Inflammatory macrophage treated with lipopolysaccharide for 4 hours (primary cell): ENCODE measurements at regions not wholly inside any gene's neighbourhood (a gene's known extent, or its start where the extent isn't known, plus 50 kb on each side); places are given as distances from the start of the nearest gene placed in this dataset.
A peak's percentile ranks its signal among the peaks of the same experiment; 100 is the strongest.

ENCODE experiments used
- DNase-seq: peaks from one replicate; pipeline ENCODE4 v3.0.0-alpha.2; 2020

- no peak for DNase-seq
These were observed 267.7 kb upstream of the ARID1B start for GRCh38 chr6:156509496-156509895.

GRCh38 chr6:156508923-156509322 is 268.3 kb upstream of the ARID1B start:
- peak; percentile 4 for DNase-seq

- no peak for DNase-seq
These were observed 269.1 kb upstream of the ARID1B start for GRCh38 chr6:156508126-156508525.

DNA sequence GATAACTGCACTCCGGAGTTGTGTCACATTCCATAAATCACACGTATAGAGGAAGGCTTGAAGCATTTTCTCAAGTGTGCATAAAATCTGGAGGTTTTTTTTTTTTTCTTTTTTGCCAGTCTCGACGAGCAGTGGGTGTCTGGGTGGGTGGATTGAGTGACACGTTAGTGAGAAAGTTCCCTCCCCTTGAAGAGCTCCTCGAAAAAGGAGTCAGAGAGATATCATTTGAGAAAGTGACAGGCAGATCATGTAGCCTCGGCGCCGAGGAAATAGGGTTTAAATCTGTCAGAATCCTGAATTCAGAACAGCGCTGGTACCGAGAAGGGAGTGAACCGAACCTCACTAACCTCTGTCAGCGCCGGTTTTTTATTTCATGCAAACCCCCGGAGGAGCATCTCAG is 269.5 kb upstream of the ARID1B start:
- DNase-seq = no peak

DNA sequence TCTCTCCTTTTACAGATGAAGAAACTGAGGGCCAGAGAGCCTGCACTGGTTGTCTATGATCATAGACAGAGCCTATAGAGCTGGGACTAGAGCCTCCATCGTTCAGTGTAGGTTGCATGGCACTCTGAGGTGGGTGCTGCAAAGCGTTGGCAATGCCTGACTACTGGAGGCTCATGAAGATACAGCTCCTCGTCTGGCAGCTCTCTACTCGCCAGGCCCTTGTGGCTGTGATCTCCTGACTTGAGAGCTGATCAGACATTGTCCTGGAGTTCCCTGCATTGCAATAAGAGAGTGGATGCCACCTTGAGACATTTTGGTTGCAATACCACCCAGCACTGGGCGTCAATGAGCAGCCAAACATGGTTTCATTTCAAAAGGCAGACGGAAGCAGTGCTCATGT is 270.1 kb upstream of the ARID1B start:
- no peak for DNase-seq

- DNase-seq = no peak
These were observed 274.1 kb upstream of the ARID1B start for GRCh38 chr6:156502969-156503504.

DNA sequence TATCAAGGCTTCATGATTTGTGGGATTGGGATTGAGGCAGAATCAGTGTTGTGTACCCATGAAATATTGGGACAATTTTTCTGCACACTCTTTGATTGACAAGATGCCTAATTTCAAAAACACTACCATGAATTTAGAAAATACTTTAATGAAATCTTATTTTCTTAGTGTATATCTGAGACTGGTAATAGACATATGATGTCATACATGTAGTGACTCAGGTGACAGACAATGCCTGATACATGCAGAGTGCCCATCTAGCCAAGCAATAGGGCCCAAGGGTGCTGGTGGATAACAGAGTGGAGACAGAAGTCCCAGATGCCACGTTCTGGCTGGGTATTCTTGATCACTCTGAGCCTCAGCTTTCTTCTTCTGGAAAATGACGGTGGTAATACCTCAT is 279.6 kb upstream of the ARID1B start:
- DNase-seq = no peak

DNA sequence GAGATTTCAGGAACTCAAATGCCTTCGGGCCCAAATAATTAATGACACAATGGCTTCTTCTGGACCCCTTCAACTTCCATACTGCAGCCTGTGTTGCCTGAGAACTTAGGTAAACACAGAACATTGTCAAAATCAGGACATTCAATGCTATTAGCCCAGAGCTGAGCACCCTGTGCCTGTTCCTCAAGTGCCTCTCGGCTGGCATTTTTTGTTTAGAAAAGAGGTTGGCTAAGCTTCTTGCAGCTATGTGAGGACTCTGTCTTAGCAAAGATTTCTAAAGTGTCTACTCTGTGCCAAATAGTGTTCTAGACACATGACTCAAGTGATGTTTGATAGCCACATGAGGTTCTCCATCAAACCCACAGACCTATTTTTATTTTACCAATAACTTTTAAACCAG is 289.3 kb upstream of the ARID1B start:
- DNase-seq = no peak

DNA sequence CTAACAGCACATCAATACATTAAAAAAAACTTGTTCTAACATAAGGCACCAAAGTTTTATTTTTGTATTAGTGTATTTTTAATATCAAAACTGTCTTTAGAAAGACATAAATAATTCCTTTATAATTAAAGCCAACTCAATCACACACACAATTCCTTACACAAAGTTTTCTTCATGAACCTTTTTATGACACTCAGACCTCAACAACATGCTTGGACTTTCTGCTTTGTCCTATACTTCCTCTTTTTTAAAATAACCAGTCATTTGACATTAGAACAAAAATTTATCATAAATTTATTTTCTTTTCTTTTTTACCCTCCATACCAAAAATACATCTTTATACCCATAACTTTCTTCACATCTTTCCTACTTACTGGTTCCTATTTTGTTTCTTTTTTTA is 292.0 kb upstream of the ARID1B start:
- no peak for DNase-seq

- DNase-seq = no peak
These were observed 302.6 kb upstream of the ARID1B start for GRCh38 chr6:156474507-156475120.

DNA sequence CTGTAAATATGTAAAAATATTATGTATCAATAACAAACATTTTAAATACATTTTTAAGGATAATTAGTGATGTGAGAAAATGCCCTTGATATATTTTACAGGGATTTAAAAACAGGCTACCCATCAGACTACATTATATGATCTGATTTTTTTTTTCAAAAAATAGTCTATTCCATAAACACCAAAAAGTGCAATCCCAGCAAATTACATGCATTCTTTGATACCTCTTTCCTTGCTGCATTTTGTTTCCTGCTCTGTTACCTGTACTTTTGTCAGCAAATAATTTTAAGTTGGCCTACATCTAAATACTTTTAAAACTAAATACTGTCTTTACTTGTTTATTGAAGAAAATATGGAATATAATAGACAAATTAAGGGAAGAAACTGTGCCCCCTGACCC is 306.2 kb upstream of the ARID1B start:
- DNase-seq = no peak

DNA sequence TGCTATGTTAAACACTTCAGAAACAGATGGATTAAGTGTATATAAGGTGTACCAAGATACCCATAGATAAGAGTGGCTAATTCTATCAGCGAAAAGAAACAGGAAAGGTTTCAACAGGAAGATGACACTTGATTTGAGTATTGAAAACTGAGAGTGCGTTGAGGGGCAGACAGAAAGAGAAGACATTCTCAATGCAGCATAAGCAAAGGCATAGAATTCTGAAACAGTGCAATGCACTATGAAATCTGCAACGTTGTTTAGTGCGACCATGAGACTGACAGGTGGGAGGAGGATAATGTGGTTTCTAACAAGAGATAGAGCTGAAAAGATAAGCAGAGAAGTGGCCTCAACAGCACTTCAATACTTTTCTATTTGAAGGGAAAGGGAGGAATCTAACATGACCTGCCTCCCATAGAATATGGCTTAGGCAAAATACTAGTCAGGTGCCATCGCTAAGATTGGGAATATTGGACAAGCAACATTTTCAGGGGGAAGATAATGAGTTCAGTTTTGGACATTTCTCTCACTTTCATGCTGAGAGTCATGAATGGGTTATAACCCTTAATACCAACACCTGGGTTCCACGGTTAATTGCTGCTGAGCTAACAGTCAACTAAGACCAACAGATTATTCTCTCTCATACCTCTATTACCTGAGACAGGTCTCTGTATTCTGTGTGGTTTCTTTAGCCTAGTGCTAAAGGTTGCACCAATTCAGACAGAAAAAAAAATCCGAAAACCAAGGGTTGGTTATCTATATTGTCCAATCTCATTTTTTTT is 312.9 kb upstream of the ARID1B start:
- DNase-seq = no peak

GRCh38 chr6:156461647-156462046 is 315.5 kb upstream of the ARID1B start:
- DNase-seq = no peak

DNA sequence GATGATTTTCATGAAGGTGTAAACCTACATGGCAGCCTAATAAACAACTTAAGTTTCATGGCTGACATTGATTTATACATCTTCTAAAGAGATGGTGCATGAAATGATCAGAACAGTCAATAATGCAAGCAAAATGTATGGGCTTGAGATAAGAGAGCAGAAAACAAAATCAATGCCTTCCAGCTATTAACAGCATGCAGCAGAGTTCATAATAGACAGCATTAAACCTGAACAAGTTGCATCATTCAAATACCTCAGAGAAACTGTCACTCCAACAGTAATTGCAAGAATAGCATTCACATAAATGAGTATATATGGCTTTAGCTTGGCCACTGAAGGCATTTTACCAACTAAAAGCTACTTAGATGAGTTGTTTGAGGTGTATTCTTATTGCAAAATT is 319.6 kb upstream of the ARID1B start:
- no peak for DNase-seq

- no peak for DNase-seq
These were observed 321.3 kb upstream of the ARID1B start for GRCh38 chr6:156455847-156456246.

DNA sequence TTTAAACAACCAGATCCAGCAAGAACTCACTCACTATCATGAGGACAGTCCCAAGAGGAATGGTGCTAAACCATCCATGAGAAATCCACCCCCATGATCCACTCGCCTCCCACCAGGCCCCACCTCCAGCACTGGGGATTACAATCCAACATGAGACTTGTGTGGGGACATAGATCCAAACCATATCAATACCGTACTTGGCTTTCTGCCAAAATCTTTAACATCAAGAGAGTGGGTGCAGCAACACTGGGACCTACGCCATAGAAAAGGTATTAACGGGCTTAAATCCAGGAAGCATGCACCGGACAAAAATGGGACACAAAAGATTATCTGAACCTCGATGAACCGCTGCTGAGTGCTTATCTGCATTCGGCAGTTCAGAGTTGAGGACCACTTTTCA is 322.3 kb upstream of the ARID1B start:
- DNase-seq = no peak

DNA sequence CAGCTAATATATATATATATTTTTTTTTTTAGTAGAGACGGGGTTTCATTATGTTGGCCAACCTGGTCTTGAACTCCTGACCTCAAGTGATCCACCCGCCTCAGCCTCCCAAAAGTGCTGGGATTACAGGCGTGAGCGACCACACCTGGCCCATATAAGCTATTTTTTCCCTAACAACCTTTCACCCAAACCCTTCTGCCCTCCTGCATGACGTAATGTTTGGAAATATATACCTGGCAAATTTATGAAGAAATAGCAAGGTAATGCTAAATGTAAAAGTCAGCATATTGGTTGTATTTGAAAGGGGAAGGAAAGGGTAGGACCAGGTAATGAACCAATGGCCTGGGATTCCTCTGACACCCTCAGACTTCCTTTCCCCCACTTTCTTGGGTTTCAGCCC is 325.5 kb upstream of the ARID1B start:
- DNase-seq = no peak

DNA sequence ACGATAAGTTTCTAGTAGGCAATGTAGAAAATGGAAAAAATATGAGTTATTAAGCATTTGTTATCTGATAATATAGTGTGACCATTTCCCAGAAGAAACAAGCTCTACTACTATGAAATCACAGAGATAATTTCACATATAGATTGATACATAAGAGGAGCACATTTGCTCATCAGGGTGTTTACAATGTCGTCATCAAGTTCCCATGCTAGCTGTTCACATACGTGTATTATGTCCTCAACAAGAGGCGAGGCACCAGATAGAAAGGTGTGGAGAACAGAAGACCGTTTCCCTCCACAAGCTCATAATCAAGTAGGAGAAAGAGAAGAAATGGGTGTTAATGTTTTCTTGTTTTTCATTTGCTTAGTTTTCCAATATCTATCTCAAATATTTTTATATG is 326.1 kb upstream of the ARID1B start:
- DNase-seq = no peak

DNA sequence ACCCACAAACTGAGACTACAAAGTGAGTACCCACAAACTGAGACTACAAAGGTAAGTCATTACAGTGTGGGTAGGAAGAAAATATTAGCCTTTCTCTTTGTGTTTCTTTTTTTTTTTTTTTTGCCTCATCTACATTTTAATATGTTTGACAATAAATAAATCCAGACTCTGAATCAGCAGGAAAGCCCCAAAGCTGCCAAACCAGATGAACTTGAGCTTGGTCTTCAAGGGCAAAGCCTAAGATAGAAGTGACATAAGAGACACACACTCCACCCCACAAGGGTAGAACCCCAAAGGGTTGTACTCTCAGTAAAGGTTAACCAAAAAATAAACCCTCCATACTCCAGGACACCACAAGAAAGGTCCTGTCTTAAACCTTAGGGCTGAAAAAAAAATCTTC is 326.8 kb upstream of the ARID1B start:
- DNase-seq = no peak

GRCh38 chr6:156449569-156449968 is 327.6 kb upstream of the ARID1B start:
- no peak for DNase-seq

GRCh38 chr6:156449128-156449527 is 328.1 kb upstream of the ARID1B start:
- no peak for DNase-seq

DNA sequence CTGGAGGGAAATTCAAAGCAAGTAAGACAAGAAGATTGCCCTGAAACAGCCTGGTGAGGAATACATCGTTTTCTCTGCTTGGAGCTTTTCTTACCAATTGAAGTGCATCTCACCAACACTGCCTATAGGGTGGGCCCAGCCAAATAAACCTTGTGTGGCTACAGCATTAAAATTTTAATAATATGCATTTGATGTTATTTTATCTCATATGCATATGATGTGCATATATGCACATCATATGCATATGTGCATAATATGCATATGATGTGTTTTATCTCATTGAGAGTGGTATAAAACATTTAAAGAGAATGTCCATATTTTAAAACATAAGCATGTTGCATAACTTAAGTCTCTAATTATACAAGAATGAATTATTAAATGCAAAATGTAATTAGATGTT is 328.6 kb upstream of the ARID1B start:
- DNase-seq = no peak

- DNase-seq = no peak
These were observed 336.5 kb upstream of the ARID1B start for GRCh38 chr6:156440688-156441087.

DNA sequence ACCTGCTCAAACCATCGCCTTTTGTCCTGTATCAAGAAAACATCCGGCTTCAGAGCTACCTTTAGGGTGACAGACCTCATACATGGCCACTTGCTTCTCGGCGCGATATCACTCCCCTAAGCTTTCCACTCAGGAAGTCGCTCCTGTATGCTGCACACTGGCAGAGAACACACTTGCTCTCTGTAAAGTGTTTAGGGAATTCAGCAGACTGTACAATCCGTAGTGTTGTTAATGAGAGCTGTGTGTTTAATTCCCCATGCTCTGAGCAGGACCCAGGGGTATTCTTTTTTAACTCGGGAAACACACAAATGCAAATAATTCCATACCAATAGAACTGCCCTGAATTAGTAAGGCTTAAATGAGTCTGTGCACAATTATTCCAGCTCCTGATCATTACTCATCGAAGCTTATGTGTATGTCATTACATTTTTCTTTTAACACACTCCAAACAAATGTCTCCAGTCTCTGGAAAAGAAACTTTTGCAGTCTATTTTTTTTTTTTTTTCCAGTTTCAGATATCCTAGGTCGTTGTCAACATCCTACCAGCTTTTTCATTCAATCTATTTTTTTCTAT is 338.7 kb upstream of the ARID1B start:
- DNase-seq = no peak
